ENCODE measurements at regions not wholly inside any gene's neighbourhood (a gene's known extent, or its start where the extent isn't known, plus 50 kb on each side); places are given as distances from the start of the nearest gene placed in this dataset.
A peak's percentile ranks its signal among the peaks of the same experiment; 100 is the strongest.

- Mint-ChIP-seq H3K27me3 (ENCODE audit: low read depth) (no peaks in the 10 kb centered on the region), H3K4me3 (no peak overlapping the region), H3K36me3 (peaks cover 4% of the 10 kb centered on the region; the same call in 1 of the 2 replicates), H3K4me1 (peaks cover 48% of the 10 kb centered on the region), H3K27ac (peak overlapping the region; percentile 38), H3K9me3 (peaks cover 4% of the 10 kb centered on the region)
- TF ChIP-seq ZNF138 (CRISPR knock-in tag; conservative IDR thresholded peaks at IDR 0.05) (no peak), ZSCAN18 (CRISPR knock-in tag; IDR thresholded peaks at IDR 0.05) (no peak), TEAD4 (CRISPR knock-in tag; IDR thresholded peaks at IDR 0.05) (no peak), CDX4 (CRISPR knock-in tag; IDR thresholded peaks at IDR 0.05; ENCODE audit: borderline replicate concordance) (no peak), GABPB1 (CRISPR knock-in tag; IDR thresholded peaks at IDR 0.05) (no peak), ERG (CRISPR knock-in tag; IDR thresholded peaks at IDR 0.05) (no peak), ATF3 (CRISPR knock-in tag; conservative IDR thresholded peaks at IDR 0.05) (no peak), ATF2 (CRISPR knock-in tag; IDR thresholded peaks at IDR 0.05; ENCODE audit: borderline replicate concordance, low read depth) (no peak)
- CTCF ChIA-PET, result no interaction called here
- DNase-seq (ENCODE audit: low spot score) (no peak), ATAC-seq (no peak)
- POLR2A ChIA-PET, result no interaction called here
These were observed 328.6 kb upstream of the JARID2 start for GRCh38 chr6:14917109-14917910.

GRCh38 chr6:14918200-14918907, 327.5 kb upstream of the JARID2 start:
- Mint-ChIP-seq H3K36me3 (peaks cover 4% of the 10 kb centered on the region; the same call in 1 of the 2 replicates), H3K4me3 (no peak overlapping the region), H3K27ac (0 out of 2 replicates have a peak overlapping the region, but pooled peaks have one; percentile 78), H3K9me3 (peaks cover 4% of the 10 kb centered on the region), H3K4me1 (peaks cover 50% of the 10 kb centered on the region), H3K27me3 (ENCODE audit: low read depth) (no peaks in the 10 kb centered on the region)
- POLR2A ChIA-PET, result no interaction called here
- DNase-seq (ENCODE audit: low spot score), result no peak
- TF ChIP-seq ZBTB21 (CRISPR knock-in tag; IDR thresholded peaks at IDR 0.05; ENCODE audit: borderline replicate concordance), result no peak
- no peak for TF ChIP-seq ZNF317 (CRISPR knock-in tag; IDR thresholded peaks at IDR 0.05; ENCODE audit: borderline replicate concordance, low read depth)
- TF ChIP-seq ZNF263 (CRISPR knock-in tag; IDR thresholded peaks at IDR 0.05; ENCODE audit: low read depth), result no peak
- no peak for TF ChIP-seq RORB (CRISPR knock-in tag; IDR thresholded peaks at IDR 0.05)
- TF ChIP-seq FOXK1 (CRISPR knock-in tag; IDR thresholded peaks at IDR 0.05), result no peak
- TF ChIP-seq ATF2 (CRISPR knock-in tag; IDR thresholded peaks at IDR 0.05; ENCODE audit: borderline replicate concordance, low read depth), result no peak
- no peak for TF ChIP-seq ATF6 (CRISPR knock-in tag; IDR thresholded peaks at IDR 0.05)
- no peak for TF ChIP-seq FOXP1 (CRISPR knock-in tag; IDR thresholded peaks at IDR 0.05; ENCODE audit: borderline replicate concordance)
- TF ChIP-seq SMAD3 (CRISPR knock-in tag; IDR thresholded peaks at IDR 0.05; ENCODE audit: borderline replicate concordance), result no peak
- no peak for TF ChIP-seq IRF2 (CRISPR knock-in tag; IDR thresholded peaks at IDR 0.05; ENCODE audit: borderline replicate concordance, low read depth)
- CTCF ChIA-PET, result interaction anchor here (0.5 kb wide), 1 partner anchor 39 kb away, joined by 4 read pairs; no protein-coding TSS in a partner anchor
- ATAC-seq, result peak; percentile 13; the same call in 1 of the 2 replicates
